Psoas muscle (tissue), 7 donors: ENCODE measurements at regions not wholly inside any gene's neighbourhood (a gene's known extent, or its start where the extent isn't known, plus 50 kb on each side); places are given as distances from the start of the nearest gene placed in this dataset.

Experiments used
- ATAC-seq, 4 donors: fragments of 200-7000 bp; cut with Tn5 transposase; one replicate each; pipeline ENCODE4 v1.9.1; 2020; ENCODE audit warnings: moderate library complexity in 3 of 4, mild to moderate bottlenecking in 2 of 4
- DNase-seq, 2 donors: peaks; one replicate each; pipeline ENCODE4 v3.0.0-alpha.2; 2020
- H3K27ac ChIP-seq: fragments of 200-600 bp; one replicate; pipeline ENCODE4 v1.8.0; 2022
- H3K27me3 ChIP-seq, 3 donors: fragments of 200-600 bp in 1 of 3; one replicate each; pipeline versions ENCODE4 v1.6.1 to v1.8.0; 2013 to 2022; ENCODE audit warnings: low read length in 2 of 3, mild to moderate bottlenecking in 2 of 3, moderate library complexity in 1 of 3; ENCODE audit not compliant: insufficient read depth in 3 of 3
- H3K36me3 ChIP-seq, 2 donors: fragments of 200-600 bp in 1 of 2; one replicate each; pipeline versions ENCODE4 v1.6.1 to v1.8.0; 2013 to 2022; ENCODE audit warnings: low read depth in 1 of 2, mild to moderate bottlenecking in 1 of 2, moderate library complexity in 1 of 2; ENCODE audit not compliant: insufficient read depth in 1 of 2
- H3K4me1 ChIP-seq: fragments of 200-600 bp; one replicate; pipeline ENCODE4 v1.8.0; 2022
- H3K4me3 ChIP-seq: fragments of 200-600 bp; one replicate; pipeline ENCODE4 v1.8.0; 2022; ENCODE audit warnings: mild to moderate bottlenecking
- H3K9me3 ChIP-seq: fragments of 200-600 bp; one replicate; pipeline ENCODE4 v1.8.0; 2022
- whole genome bisulfite sequencing, 3 donors: extraction: QIAGEN DNeasy Blood & Tissue Kit; methylation state at CpG; one replicate each; pipeline versions ENCODE4 v1.1.6 to v1.1.7; 2013; 5-methylcytosine and 5-hydroxymethylcytosine counted together
- intact Hi-C, 2 donors: fragments of 100-400 bp; cut with DNase I; formaldehyde crosslinking; loops; one replicate each; pipeline versions ENCODE4 v1.11.0 to v1.14.2; 2022
- TF ChIP-seq, protein P1 (sequence below): fragments of 200-600 bp; IDR thresholded peaks from one replicate; pipeline ENCODE4 v1.8.0; 2022; ENCODE audit warnings: antibody characterized with exemption
- donor health status: healthy with polysubstance abuse.
- donor health status: DM: no; HTN: no; CAD: no; lungs with moderate emphysema.
- donor health status: Bipolar disorder and iron deficiency.
- donor health status: healthy.
- donor health status: DM: yes; HTN: yes; CAD: no.
- donor health status: DM: no; HTN: no; CAD: no.
- donor health status: DM: yes; HTN: yes; CAD: no.

DNA sequence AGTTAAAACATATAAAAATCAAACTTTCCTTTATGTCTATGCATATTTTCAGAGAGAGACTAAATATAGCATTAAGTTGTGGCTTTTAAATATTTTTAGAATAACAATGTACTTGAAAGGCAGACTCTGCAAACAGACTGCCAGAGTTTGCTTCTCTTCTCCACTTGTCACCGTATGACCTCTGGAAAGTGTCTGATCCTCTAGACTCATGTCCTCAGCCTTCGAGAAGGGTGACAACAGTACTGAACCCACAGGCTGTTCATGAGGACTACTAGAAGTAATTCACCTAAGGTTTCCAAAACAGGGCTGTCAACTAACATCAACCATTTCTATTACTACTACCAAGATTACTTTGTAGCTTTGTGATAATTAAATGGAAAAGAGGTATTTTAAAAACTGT, 167.7 kb upstream of the TBCA start:
- H3K9me3 ChIP-seq: no peaks in the 10 kb centered on the region
- H3K27ac ChIP-seq: no peak overlapping the region
- H3K36me3 ChIP-seq: no peaks in the 10 kb centered on the region
- H3K27me3 ChIP-seq: no peaks in the 10 kb centered on the region
- ATAC-seq (no peak), DNase-seq (no peak)
- H3K4me1 ChIP-seq: no peaks in the 10 kb centered on the region
- 68 to 73% (median 69%) methylated on average over 2 of the region's 2 CpGs for WGBS, 3 donors
- no peak overlapping the region for H3K4me3 ChIP-seq
- TF ChIP-seq, protein P1, sequence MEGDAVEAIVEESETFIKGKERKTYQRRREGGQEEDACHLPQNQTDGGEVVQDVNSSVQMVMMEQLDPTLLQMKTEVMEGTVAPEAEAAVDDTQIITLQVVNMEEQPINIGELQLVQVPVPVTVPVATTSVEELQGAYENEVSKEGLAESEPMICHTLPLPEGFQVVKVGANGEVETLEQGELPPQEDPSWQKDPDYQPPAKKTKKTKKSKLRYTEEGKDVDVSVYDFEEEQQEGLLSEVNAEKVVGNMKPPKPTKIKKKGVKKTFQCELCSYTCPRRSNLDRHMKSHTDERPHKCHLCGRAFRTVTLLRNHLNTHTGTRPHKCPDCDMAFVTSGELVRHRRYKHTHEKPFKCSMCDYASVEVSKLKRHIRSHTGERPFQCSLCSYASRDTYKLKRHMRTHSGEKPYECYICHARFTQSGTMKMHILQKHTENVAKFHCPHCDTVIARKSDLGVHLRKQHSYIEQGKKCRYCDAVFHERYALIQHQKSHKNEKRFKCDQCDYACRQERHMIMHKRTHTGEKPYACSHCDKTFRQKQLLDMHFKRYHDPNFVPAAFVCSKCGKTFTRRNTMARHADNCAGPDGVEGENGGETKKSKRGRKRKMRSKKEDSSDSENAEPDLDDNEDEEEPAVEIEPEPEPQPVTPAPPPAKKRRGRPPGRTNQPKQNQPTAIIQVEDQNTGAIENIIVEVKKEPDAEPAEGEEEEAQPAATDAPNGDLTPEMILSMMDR: no peak
- intact Hi-C loops: no loop called here

DNA sequence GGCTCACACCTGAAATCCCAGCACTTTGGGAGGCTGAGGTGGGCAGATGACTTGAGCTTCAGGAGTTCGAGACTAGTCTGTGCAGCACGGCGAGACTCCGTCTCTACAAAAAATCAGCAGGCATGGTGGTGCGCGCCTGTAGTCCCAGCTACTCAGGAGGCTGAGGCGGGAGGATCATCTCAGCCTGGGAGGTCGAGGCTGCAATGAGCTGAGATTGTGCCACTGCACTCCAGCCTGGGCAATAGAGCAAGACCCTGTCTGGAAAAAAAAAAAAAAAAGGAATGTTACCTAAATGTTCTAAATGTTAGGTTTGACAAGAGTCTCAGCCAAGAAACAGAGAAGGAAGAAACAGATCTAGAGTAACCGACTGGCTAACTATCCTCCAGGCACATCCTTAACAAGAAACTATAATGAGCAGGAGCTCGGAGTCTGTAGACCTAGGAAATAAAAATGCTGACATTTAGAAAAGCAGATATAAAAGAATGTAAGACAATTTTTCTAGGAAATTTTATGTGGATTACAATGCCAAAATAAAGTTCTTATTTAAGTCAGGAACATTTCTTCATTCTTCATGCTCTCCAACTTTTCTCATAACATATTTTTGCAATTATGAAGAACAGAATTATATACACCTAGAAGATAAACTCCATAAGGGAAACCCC, 166.6 kb upstream of the TBCA start:
- Histone ChIP-seq H3K9me3 (no peaks in the 10 kb centered on the region), H3K27me3 (no peaks in the 10 kb centered on the region), H3K27ac (no peak overlapping the region), H3K36me3 (no peaks in the 10 kb centered on the region), H3K4me1 (no peaks in the 10 kb centered on the region), H3K4me3 (no peak overlapping the region)
- TF ChIP-seq, protein P1: no peak
- DNase-seq: no peak
- intact Hi-C loops: no loop called here
- 87 to 91% (median 87%) methylated on average over 10 of the region's 10 CpGs for WGBS, 3 donors
- ATAC-seq: no peak

DNA sequence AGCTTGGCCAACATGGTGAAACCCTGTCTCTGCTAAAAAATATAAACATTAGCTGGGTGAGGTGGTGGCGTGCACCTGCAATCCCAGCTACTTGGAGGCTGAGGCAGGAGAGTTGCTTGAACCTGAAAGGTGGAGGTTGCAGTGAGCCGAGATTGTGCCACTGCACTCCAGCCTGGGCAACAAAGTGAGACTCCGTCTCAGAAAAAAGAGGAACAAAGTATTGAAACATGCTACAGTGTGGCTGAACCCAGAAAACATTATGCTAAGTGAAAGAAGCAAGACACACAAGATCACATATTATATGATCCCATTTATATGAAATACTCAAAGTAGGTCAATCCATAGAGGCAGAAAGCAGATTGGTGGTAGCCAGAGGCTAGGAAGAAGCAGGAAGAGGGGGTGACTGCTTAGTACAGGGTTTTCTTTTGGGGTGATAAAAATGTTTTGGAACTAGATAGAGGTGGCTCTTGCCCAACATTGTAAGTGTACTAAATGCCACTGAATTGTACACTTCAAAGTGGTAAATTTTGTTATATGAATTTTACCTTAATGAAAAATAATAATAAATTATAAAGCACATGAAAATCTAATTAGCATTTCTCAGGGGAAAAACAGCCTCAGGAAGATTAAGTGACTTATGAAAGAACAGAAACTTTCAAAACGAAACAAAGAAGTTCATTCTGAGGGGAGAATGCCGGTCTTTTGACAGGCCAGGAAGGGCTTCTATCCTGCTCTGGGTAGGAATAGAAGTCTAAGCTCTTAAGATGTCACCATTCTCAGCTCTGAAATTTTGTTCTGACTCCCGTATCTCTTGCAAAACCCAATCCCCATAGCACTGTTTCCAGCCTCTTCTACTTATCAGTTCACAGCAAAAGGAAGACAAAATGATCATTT, 161.1 kb upstream of the TBCA start:
- intact Hi-C loops: no loop called here
- ATAC-seq (no peak), DNase-seq (no peak)
- Histone ChIP-seq H3K36me3 (no peaks in the 10 kb centered on the region), H3K27ac (no peak overlapping the region), H3K27me3 (no peaks in the 10 kb centered on the region), H3K4me3 (no peak overlapping the region), H3K9me3 (no peaks in the 10 kb centered on the region), H3K4me1 (no peaks in the 10 kb centered on the region)
- WGBS, 3 donors: 70 to 76% (median 71%) methylated on average over 6 of the region's 6 CpGs
- TF ChIP-seq, protein P1: no peak

DNA sequence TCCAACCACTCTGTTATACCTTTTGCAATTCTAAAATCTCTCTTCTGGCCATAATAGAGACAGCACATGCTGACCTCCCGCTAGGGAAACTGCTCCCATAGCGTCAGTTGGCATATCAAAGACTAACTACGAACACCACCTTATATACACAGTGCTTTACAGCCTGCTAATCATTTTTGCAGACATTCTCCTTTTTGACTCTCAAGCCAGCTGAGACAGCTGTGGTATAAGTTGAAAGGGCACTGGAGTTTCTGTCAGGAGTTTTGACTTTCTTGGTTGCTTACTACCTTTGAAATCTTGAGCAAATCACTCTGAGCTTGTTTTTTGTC, 160.2 kb upstream of the TBCA start:
- intact Hi-C loops: no loop called here
- WGBS, 3 donors: 66 to 80% (median 70%) methylated on average over 3 of the region's 3 CpGs
- H3K4me3 ChIP-seq: no peak overlapping the region
- ATAC-seq (no peak), DNase-seq (no peak)
- H3K4me1 ChIP-seq: no peaks in the 10 kb centered on the region
- H3K27me3 ChIP-seq: peaks cover 0 to 2% (median 0%) of the 10 kb centered on the region in 3 donors
- no peaks in the 10 kb centered on the region for H3K9me3 ChIP-seq
- no peak overlapping the region for H3K27ac ChIP-seq
- TF ChIP-seq, protein P1: no peak
- H3K36me3 ChIP-seq: no peaks in the 10 kb centered on the region
